HG02973 (cell line): ENCODE measurements at regions not wholly inside any gene's neighbourhood (a gene's known extent, or its start where the extent isn't known, plus 50 kb on each side); places are given as distances from the start of the nearest gene placed in this dataset.
A peak's percentile ranks its signal among the peaks of the same experiment; 100 is the strongest.
"Not testable (repeated sequence)": the region's sequence is repeated elsewhere in the genome, so short reads cannot be mapped to it uniquely, and the experiment has no call there.

Source experiments
- ATAC-seq: cut with Tn5 transposase; IDR thresholded peaks from one replicate; pipeline ENCODE4 v1.9.1; 2021; ENCODE audit warnings: moderate library complexity; ENCODE audit not compliant: unreplicated experiment

- ATAC-seq, result no peak
These were observed 73.8 kb downstream of the SLC25A46 start for GRCh38 chr5:110812639-110813038.

GRCh38 chr5:110815916-110816605 is 77.3 kb downstream of the SLC25A46 start:
- no peak for ATAC-seq

DNA sequence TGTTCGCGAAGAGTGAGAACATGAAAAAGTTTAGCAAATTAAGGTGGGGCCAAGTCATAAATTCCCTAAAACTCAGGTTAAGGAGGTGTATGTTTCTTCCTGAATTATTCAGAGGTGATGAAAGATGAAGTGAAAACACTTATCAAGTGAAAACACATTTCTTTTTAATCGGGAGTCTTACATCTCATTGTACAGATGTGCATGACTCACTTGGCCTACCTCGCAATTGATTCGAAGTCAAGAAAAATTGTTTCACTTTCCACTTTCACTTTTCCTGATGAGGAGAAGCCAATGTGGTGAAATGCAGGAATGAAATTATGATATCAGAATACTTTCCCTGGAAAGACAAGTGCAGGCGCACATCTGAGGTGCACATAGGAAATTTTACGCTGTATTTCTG is 78.7 kb downstream of the SLC25A46 start:
- ATAC-seq, result no peak

DNA sequence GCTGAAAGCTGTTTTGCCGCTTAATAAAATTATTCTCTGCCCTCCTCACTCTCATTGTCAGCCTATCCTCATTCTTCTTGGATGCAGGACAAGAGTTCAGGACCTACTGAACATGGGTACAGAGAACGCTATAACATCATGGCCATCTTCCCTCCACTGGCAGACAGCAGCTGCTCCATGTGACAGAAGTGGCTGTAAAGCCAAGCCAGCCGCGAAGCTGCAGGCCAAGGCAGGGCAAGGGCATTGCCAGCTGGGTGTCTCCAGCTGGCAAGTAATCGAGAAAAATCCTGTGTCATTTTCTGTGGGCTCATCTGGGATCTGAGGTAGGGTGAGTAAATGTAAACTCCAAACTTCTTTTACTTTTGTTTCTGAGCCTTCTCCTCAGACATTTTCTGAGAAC is 84.8 kb downstream of the SLC25A46 start:
- ATAC-seq, result no peak

DNA sequence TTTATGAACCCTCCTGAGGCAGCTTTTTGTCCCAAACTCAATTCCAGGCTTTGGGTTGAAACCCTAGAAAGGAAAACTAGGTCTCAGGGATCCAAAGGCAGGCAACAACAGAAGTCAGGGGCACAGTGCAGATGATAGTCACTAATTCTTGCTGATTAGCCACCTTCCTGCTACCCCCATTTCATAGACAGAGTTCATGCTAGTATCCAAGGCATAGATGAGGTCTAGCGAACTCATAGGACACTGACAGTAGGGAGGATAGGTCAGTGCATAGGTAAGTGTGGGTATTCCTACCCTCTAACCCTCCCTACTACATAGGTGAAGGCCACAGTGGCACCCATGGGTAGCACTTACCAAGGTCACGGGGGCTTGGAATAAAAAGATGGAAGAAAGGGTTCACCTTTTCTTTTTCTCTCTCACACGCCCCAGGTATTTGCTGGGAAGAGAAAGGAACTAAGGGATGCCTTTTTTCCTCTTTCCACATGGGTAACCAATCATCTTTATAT is 86.2 kb downstream of the SLC25A46 start:
- ATAC-seq, result no peak

- ATAC-seq, result no peak
These were observed 93.9 kb downstream of the SLC25A46 start for GRCh38 chr5:110832683-110833082.

DNA sequence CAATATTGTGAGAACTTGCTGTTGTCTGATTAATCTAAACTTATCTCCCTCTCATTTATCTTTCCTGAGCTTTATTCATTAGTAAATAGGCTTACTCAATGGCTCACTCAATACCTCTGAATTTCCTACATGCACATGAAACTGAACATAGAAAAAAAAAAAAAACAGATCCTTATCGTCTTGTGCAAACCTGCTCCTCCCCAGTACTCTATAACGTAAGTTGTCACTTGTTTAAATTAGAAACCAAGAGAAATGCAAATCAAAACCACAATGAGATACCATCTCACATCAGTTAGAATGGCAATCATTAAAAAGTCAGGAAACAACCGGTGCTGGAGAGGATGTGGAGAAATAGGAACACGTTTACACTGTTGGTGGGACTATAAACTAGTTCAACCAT is 96.1 kb downstream of the SLC25A46 start:
- not testable (repeated sequence) for ATAC-seq

DNA sequence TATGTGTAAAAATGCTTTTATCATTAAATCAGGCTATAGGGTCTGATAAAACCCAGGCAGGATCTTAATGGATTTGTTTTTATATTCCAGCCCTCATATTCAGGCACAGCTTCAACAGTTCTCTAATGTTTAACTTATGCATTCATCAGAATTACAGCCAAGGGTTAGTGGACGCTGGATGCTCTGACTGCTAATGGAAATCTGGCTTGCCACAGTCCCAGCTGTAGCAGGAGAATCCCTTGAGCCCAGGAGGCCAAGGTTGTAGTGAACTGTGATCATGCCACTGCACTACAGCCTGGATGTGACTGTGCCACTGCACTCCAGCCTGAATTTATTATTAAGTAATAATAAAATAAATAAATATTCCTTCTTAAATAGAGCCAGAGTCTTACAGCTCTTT is 98.0 kb downstream of the SLC25A46 start:
- ATAC-seq, result no peak

DNA sequence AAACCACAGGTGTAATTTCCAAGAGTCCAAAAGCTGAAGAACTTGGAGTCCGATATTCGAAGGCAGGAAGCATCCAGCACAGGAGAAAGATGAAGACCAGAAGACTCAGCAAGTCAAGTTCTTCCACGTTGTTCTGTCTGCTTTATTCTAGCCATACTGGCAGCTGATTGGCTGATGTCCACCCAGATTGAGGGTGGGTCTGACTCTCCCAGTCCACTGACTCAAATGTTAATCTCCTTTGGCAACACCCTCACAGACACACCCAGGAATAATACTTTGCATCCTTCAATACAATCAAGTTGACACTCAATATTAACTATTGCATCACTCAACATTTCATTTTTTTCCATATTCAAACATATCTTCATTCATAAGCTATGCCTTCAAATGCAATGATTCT is 99.5 kb downstream of the SLC25A46 start:
- not testable (repeated sequence) for ATAC-seq

DNA sequence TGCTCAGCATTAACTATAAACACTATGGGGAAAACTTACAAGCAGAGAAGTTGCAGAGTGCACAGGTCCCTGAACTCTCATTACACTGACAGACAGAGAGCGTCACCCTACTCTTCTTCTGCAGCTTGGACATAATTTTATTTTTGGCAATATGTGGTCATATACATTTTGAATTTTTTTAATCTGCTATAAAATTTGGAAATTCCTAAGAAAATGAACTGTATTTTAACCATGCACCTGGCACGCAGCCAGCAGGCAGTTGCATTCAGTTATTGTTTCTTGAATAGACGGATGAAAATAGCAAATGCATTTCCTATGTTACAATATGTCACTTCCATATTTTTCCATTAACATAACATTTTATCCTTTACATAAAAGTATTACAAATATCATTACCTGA is 100.2 kb downstream of the SLC25A46 start:
- ATAC-seq, result no peak

DNA sequence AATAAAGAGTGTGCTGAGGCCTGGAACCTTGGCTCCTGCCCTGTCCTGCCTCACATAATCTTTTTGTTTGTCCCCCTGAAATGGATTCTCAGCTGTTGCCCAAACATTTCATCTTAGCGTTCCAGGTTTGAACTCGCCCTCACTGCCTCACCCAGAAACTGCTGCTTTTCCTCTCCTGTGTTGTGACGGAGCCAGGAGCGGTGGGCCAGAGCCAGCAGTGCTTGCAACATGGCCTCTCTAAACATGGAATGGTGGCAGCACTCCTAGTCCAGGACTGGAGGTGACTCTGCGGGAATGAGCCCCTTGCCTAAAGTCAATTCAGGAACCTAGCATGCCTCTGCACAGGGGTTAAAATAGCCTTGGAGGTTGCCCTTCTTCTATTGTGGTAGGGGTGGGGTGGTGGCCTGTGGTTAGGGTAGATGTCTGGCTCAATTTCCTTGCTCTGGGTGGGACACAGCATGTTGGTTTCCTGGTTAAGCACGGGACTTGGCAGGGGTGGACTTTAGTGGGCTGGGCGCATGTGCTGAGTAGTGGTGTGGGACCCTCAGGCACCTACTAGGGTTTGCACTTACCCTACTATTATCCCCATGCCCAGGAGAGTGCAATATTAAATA is 101.6 kb downstream of the SLC25A46 start:
- ATAC-seq, result no peak

DNA sequence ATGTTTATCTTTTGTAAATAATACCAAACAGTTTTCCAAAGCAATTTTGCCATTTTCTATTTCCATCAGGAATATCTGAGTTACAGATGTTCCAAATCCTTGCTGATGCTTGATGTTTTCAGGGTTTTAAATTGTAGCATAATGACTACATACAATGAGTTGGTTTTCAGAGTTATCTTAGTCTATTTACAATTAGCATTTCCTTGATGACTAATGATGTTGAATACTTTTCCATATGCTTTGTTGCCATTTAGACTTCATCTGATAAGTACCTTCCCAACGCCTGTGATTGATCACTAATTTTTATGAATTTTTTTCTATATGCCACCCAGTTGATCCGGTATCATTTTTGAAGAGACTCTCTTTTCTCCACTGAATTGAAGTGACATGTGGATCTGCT is 102.3 kb downstream of the SLC25A46 start:
- ATAC-seq, result no peak

DNA sequence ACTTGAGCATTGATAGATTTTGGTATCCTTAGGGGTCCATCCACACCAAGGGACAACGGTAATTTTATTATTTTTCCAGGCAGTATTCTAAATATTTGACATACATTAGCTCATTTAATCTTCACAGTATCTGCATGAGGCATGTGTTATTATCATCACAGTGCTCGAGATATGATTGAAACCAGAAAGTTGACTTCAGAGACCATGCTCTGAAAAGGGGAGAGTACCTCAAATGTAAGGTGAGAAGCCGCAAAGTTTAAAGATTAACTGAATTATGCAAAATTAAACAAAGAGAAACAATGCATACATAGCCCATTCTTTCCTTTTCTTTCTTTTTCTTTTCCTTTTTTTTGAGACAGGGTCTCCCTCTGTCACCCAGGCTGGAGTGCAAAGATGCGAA is 104.1 kb downstream of the SLC25A46 start:
- no peak for ATAC-seq

DNA sequence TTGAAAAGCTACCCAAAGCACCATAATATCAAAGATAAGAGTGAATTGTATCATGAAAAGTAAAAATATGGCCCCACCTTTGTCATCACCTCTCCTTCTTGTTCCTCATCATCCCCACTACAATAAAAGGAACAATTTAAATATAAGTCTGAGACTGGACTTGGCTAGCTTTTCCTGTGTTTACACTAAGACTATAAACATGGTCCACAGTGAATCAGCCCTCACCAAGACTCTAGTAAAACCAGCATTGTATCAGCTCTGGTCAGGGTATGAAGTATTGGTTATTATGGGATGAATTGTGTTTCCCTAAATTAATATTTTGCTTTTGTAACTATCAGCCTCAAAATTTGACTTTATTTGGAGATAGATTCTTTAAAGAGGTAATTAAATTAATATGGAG is 105.4 kb downstream of the SLC25A46 start:
- no peak for ATAC-seq

DNA sequence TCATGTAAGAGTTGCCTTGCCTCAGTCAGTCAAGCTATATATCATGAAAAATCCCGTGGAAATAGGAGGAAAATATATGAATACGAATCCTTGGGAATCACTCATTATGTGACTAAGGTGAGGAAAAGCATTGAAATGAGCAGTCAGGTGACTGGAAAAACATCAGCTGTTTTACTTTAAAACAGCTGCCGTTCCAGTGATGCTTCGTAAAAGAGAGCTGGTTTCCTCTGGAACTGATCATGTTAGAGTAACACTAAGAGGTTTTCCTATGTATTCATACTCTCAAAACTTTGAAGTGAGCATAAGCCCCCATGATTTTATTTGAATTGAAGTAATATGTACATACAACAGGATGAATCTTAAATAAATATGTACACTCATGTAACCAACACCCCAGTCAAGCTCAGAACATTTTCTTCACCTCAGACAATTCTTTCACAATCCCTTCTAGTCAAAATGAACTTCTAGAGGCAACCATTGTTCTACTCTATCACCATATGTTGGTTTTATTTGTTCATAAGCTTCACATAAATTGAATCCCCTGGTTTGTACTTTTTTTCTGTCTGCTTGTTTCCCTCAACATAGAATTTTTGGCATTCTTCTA is 107.7 kb downstream of the SLC25A46 start:
- ATAC-seq, result no peak

GRCh38 chr5:110851357-110851756 is 112.5 kb downstream of the SLC25A46 start:
- no peak for ATAC-seq

GRCh38 chr5:110852053-110852452 is 113.2 kb downstream of the SLC25A46 start:
- ATAC-seq, result peak; percentile 95

DNA sequence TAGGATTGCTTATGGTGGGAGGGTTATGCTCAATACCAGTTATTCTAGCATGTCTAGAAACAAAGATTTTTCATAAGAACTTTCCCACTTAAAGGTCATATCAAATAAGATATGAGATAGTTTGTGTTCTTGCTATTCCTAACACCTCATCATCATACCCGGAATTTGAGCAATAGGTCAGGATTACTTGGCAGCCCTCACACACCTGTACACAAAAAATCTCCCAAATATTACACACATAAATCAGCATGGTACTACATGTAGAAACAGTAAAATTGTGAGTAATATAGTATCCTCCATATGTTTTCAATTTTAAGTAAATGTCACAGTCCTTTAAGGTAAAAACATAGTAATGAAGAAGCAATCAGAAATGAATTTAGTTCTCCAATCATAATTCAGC is 113.7 kb downstream of the SLC25A46 start:
- no peak for ATAC-seq

- ATAC-seq, result no peak
These were observed 114.5 kb downstream of the SLC25A46 start for GRCh38 chr5:110853267-110853666.

DNA sequence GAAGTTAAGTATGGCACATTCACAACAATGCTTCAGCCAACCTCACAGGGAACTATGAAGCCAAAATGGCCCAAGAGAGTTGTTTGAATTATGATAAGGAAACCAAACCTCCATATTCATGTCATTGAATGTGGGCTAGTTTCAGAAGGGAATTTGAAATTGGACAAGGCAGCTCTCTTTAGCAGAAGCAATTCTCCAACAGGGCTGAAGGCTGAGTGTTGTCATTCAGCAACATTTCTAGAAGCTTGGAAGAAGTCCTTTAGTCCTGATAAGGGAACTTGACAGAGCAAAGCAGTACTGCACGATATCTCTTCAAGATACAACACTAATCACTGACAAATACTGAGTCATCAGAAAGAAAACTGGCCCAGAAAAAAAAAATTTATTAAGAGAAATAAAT is 115.4 kb downstream of the SLC25A46 start:
- ATAC-seq, result no peak

DNA sequence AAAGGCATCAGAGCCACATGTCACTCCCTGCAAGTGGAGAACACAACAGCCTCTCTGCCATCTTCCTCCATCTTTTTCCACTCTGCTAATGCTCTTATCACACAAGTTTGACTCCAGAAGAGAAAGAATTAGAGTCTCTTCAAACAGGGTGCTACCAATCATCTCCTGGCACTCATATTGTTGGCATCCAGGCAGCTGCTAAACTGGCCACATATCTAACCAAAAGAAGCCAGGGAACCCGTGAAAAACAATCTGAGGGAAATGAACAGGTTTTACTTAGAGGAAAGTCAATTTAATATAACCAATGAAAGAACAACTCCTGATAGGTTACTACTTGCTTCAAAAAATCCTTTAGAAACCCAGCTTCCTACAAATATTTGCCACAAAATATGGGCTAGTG is 117.2 kb downstream of the SLC25A46 start:
- ATAC-seq, result no peak

GRCh38 chr5:110865400-110866094 is 126.7 kb downstream of the SLC25A46 start:
- peak; percentile 54 for ATAC-seq
